ENCODE measurements at regions not wholly inside any gene's neighbourhood (a gene's known extent, or its start where the extent isn't known, plus 50 kb on each side); places are given as distances from the start of the nearest gene placed in this dataset.
"Not testable (repeated sequence)": the region's sequence is repeated elsewhere in the genome, so short reads cannot be mapped to it uniquely, and the experiment has no call there.

GRCh38 chr6:122903266-122903915 is 92.6 kb upstream of the CLVS2 start:
- no peak overlapping the region for H3K4me3 ChIP-seq (ENCODE audit: low read depth, low read length)
- no peak for TF ChIP-seq CTCF (IDR thresholded peaks at IDR 0.05; ENCODE audit: control insufficient read depth, extremely low read depth, insufficient read depth)
- DNase-seq (ENCODE audit: low read depth) = no peak

- H3K4me3 ChIP-seq (ENCODE audit: low read depth, low read length) = no peak overlapping the region
- no peak for DNase-seq (ENCODE audit: low read depth)
- TF ChIP-seq CTCF (IDR thresholded peaks at IDR 0.05; ENCODE audit: control insufficient read depth, extremely low read depth, insufficient read depth) = no peak
Observed at GRCh38 chr6:122904166-122904565, 91.9 kb upstream of the CLVS2 start.

GRCh38 chr6:122913558-122913957 is 82.5 kb upstream of the CLVS2 start:
- no peak for TF ChIP-seq CTCF (IDR thresholded peaks at IDR 0.05; ENCODE audit: control insufficient read depth, extremely low read depth, insufficient read depth)
- no peak overlapping the region for H3K4me3 ChIP-seq (ENCODE audit: low read depth, low read length)
- no peak for DNase-seq (ENCODE audit: low read depth)

- no peak for TF ChIP-seq CTCF (IDR thresholded peaks at IDR 0.05; ENCODE audit: control insufficient read depth, extremely low read depth, insufficient read depth)
- no peak for DNase-seq (ENCODE audit: low read depth)
- no peak overlapping the region for H3K4me3 ChIP-seq (ENCODE audit: low read depth, low read length)
Observed at GRCh38 chr6:122918714-122919113, 77.3 kb upstream of the CLVS2 start.

- TF ChIP-seq CTCF (IDR thresholded peaks at IDR 0.05; ENCODE audit: control insufficient read depth, extremely low read depth, insufficient read depth) = no peak
- no peak overlapping the region for H3K4me3 ChIP-seq (ENCODE audit: low read depth, low read length)
- DNase-seq (ENCODE audit: low read depth) = no peak
Observed at GRCh38 chr6:122930252-122931180, 65.5 kb upstream of the CLVS2 start.

- TF ChIP-seq CTCF (IDR thresholded peaks at IDR 0.05; ENCODE audit: control insufficient read depth, extremely low read depth, insufficient read depth) = no peak
- DNase-seq (ENCODE audit: low read depth) = no peak
Observed at GRCh38 chr6:122931916-122932315, 64.1 kb upstream of the CLVS2 start.

GRCh38 chr6:122944936-122945335 is 51.1 kb upstream of the CLVS2 start:
- H3K4me3 ChIP-seq (ENCODE audit: low read depth, low read length); DNase-seq (ENCODE audit: low read depth): not testable (repeated sequence)

More at GRCh38 chr6:122931916-122932315, 64.1 kb upstream of the CLVS2 start:
- no peak overlapping the region for H3K4me3 ChIP-seq (ENCODE audit: low read depth, low read length)

Measured in LNCaP clone FGC (cell line).